GM19438 (cell line): ENCODE measurements at regions not wholly inside any gene's neighbourhood (a gene's known extent, or its start where the extent isn't known, plus 50 kb on each side); places are given as distances from the start of the nearest gene placed in this dataset.

ENCODE experiments used
- ATAC-seq: cut with Tn5 transposase; IDR thresholded peaks from one replicate; pipeline ENCODE4 v1.9.1; 2021; ENCODE audit warnings: low read depth; ENCODE audit not compliant: unreplicated experiment

DNA sequence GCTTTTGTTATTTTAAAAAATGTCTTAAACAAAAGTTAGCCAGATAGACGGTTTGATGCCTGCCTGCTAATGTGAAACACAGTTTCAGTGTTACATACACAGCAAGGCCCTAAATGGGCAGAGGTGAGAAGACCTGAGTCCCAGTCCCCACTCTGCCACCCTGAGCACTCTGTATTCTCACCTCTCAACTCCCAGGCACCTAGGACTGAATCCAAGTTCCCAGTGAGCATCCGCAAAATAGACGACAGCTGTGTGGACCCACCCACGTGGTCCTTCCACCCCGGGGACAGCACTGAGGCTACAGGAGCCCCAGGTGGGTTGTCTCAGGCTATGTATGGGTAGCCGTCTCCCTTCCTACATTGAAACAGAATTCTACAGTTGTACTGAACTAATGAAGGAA lies 111.5 kb downstream of the RPL27A start:
- ATAC-seq: no peak

DNA sequence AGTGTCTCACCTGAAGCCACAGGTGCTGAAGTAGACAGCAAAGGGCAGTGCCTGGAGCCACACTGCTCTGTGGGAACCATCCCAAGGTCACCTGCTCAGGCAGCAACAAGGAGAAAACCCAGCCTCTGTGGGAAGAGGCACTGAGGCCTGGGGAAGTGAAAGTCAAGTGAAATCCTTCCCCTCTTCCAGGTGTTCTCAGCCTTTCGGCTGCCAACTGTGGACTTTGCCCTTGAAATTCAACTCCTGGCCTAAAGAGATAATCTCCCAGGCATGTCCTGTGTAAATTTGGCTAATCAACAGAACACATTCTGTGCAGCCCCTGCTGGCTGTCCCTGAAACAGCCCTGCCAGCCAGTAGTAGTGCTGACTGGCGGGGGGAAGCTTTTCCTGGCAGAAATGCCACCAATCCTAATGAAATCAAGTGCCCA lies 112.1 kb downstream of the RPL27A start:
- ATAC-seq: no peak

DNA sequence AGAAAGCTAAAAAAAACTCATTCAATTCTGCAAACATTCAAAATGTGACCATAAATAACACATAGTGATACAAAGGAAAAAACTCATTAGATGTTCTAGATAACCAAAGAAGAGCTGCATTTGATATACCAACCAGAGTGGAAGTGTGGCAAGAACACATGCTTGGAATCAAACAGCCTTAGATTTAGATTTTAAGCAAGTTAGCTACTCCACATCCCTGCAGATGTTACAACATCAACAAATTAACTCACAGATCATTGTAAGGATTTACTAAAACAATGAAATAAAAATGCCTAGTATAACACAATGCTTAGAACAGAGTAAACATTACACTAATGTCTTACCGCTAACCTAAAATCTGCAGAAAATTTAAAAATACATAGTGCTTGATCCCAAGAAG lies 114.0 kb upstream of the AKIP1 start:
- ATAC-seq: no peak

DNA sequence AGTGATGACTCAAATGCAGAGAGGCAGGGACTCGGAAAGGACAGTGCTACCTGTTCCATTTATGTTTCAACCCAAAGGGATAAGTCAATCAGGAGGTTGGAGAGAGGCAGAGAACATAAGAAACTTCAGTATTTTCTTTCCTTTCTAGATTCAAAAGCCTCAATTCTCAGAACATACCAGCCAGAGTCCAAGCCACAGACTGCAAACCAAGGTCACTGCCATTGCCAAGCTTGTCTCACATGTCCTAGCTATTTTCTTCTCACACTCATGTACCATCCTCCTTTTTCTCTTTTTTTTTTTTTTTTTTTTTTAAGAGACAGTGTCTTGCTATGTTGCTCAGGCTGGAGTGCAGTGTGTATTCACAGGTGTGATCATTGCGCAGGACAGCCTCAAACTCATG lies 111.7 kb upstream of the AKIP1 start:
- no peak for ATAC-seq

DNA sequence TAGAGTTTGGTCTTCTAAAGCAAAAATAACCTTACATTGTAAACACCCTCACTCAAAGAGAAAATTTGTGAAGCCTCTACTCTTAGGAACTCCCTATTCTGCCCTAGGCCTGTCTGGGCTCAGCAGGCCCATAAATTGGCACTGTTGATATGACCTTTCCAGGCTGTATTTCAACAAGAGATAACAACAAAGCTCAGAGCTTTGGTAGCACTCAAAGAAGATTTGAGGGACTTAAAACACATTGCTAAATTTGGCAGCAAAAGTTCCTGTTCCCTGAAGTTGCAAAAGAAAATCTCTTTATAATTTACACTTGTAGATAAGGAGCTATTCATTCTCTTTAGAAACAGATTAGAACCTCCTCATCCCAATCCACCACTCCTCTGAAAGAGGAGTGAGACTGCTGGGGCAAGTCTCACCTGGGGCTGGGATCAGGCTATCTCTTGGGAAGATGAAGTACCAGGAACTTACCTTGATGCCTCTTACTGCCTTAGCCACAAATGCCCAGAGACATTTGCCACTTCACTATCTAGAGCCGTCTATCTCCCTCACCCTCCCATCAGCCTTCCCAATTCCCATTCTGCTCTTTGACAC lies 110.4 kb upstream of the AKIP1 start:
- ATAC-seq: no peak

DNA sequence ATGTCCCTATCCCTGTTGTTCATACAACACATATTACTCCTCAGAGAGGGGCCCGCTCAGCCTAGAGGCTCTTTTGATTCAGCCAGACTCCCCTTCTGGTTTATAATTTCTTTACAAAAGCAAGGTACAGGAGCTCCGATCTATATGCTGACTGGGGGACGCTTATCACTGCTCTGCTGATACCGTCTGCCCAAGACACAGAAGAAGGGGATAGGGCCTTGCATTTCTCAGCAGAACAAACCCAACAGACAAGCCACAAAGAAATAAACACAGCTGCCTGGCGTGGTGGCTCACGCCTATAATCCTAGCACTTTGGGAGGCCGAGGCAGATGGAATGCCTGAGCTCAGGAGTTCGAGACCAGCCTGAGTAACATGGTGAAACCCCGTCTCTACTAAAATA lies 109.9 kb upstream of the AKIP1 start:
- ATAC-seq: no peak

DNA sequence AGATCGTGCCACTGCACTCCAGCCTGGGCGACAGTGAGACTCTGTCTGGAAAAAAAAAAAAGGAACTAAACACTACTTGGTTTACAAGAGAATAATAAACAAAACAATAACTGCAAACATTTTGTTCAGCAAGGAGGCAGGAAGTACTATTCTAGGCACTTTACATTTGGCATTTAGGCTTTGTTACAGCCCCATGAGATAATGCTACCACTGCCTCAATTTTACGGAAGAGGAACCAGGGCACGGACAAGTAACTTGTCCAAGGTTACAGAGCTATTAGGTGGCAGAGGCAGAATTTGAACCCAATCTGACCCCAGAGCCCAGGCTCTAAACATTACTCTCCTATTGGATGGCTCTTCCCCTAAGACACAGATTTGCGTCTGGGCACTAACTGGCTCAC lies 108.7 kb upstream of the AKIP1 start:
- ATAC-seq: no peak

DNA sequence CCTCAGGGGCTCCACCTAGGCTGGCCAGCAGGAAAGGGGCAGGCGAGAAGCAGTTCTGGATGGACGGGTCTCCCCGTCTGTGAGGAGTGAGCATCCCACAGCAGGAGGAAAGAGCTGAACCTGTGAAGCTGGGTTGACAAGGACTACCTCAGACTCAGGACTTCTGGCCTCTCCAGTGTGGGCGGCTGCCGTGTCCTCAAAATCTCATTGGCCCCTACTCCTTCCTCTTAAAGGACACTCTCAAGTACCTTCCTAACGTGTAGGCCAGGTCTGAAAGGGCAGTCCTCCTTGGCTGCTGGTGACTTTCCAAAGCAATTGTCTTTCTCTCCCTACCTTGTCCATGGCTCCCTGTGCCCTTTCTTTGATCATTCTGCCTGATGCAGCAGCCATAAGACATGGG lies 107.0 kb upstream of the AKIP1 start:
- ATAC-seq: no peak

DNA sequence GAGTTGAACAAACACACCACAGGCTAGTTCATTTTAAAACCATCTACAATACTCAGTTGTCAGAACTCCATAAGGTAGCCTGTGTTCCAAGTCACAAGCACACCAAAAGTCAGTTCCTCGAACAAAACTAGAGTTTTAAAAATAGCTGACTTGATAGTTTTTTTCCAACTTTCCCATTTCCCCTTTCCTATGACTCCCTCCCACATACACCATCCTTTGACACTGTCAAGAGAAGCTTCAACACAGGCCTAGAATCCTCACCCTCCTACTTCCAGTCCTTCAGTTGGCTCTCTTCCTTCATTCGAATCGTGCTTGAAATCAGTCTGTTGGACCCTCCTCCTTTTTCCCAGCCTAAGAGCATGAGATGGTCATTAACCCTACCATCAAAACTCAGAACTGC lies 105.7 kb upstream of the AKIP1 start:
- ATAC-seq: no peak

DNA sequence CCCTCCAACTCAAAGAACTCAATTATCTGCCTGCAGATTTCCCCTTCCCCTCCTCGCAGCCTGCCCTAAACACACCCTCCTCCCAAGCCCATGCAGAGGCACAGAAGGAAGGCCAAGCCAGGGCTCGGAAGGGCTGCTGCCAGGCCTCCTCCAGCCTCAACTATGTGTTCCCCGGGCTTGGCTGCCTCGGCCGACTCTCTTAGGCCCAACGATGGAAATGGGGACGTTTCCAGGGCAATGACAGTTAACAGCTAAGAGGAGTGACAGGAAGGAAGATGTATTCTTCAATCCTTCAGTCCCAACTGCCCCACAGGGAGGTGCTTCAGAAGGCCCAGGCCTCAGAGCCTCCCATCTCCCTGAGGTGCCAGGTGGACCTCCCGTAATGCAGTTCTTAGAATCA lies 104.0 kb upstream of the AKIP1 start:
- ATAC-seq: no peak

DNA sequence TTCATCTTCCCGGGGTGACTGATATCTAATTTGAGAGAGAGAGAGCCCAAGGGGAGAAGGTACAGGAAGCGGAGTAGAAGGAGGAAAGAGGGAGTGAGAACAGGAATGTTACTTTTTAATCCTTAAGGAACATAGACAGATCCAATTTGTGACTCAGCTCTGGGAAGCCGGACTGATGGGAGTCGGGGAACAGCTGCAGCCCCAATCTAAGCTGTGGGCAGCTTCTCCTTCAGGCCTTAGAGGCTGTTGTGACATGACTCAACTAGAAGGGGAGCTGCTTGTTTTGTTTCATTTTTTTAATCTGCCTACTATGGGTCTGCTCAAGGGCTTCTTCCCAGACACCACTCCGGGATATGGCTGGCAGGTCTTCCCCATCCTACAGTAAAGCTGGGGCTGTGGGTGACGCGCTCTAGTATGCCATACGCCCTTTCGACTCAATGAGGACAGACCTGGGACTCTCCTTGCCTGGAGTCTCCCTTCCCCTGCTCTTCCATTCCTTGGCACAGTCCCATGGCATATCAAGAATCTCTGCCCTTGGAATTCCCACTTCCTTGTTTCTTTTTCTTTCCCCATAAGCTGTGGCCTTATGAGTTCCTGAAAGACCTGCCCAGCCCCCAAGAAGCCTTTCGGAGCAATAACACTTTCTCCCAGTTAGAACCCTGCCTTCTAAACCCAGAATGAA lies 103.3 kb upstream of the AKIP1 start:
- ATAC-seq: no peak

DNA sequence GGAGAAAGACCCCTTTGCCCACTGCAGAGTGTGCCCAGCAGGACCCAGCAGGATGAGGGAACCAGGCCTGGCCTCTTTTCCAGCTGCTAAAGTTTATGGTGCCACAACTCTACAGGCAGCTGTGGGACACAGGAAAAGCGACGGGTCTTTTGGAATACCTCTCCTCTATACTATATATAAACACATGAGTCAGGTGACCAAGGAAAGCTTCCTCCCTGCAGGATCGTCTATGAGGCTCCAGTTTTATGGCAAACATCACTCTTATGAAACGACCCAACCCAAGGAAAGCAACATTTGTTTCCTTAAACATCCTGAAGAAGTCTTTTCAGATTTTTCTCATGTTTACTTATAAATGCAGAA lies 102.8 kb upstream of the AKIP1 start:
- no peak for ATAC-seq

DNA sequence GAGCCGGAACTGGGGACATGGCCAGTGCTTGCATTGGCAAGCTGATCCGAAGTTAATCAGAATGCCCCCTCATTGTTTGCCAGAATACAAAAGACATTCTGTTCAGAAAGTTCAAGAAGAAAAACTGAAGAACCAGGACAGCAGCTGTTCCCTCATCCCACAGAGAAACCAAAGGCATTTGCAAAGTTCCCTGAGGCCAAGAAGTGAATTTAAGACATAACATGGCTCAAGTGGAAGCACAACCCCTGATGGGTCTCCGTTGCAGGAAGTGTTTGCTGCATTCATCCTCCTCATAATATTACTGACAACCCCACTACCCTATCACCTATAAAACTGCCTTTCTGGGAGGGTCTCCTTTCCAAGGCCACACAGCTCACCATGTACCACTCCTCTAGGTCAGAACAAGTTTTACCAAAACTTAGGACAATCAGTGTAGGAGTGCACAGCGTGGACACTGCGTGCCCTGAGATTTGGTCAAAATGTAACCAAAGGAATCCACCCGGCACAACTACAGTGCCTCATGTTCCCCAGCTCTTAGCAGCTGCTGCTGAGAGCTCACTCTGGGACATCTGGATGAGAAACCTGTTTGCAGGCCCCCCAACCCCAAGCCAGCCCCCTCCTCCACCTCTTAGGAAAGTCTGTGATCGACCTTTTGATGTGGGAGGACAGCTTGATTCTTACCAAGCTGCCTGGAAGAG lies 101.6 kb upstream of the AKIP1 start:
- no peak for ATAC-seq

DNA sequence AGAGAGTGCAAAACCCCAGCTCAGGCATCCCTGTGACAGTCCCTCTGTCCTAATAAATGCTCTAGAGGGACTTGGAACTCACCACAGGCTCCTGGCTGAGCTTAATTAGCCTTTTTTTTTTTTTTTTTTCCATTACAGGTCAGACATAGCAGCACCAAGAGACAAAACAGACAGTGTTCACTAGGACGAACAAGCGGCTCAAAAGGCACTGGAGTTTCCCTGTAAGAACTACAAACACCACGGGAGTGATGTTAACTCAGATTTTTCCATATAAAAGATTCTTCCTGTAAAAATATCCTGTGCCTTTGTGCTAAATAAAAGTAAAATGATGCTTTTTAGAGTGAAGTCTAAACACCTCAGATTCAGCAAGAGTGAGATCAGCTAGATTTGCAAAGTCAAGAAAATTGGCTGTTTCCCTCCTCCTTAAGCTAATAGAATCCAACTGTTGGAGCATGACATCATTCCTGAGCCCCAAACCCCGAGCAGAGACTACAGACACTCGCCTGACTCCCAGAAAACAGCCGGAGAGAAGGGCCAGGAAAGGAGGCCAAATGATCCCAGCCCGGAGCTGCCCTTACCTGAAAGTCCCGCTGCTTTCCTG lies 101.0 kb upstream of the AKIP1 start:
- no peak for ATAC-seq

DNA sequence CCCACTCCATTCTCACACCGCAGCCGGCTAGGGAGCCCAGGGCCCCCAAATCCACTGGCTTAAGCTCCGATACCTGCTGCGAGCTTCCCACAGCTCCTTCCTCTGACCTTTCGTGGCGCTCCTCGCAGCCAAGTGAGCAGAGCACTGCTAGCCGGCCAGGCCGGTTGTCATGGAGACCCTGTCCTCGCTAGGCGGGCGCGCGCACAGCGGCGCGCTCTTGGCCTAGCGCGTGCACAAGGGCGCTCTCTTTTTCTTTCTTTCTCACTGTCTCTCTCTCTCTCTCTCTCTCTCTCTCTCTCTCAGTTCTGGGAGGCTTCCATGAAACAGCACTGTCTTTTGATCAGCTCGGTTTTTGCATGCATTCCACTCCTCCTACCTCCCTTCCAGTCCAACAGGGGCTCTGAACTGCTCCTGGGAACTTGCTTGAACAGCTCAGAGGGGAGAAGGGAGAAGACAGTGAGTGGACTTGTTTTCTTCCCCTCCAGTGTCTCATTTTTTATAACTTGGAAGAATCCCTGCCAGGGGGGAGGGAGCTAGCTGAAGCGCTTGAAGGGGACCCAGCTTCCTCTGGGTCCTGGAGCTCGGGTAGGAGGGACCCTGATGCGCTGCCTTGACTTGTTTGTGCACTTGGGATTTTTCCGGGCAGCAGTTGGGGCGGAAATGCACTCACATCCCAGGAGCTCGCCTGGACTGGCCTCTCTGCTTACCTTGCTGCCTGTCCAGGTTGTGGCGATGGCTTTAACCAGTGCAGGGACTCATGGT lies 100.3 kb upstream of the AKIP1 start:
- ATAC-seq: no peak

DNA sequence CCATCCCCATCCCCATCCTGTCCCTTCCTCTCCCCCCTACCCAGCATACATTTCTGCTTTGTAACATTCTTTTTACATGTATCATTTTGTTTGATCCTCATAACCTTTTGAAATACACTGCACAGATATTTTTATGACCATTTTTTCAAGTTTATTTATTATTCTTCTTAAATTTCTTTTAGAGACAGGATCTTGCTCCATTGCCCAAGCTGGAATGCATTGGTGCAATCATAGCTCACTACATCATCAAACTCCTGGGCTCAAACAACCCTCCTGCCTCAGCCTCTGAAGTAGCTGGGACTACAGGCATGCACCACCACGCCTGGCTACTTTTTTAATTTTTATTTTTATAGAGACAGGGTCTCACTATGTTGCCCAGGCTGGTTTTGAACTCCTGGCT lies 99.4 kb upstream of the AKIP1 start:
- no peak for ATAC-seq

DNA sequence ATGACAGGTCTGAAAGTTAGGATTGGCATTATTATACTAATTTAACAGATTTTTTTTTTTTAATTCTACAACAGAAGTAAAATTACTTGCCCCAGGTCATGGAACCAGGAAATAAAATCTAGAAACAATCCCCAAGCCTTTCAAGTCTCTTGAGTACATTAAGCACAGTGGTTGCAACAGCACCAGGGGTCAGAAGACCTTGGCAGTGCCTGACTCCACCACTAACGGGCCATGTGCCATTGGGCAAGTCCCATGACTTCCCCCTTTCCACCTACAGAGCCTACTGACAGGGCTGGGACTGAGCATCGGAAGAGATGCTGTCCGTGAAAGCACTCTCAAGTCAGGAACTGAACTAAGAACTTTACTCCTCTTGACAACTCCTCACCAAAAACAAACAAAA lies 98.6 kb upstream of the AKIP1 start:
- ATAC-seq: no peak

DNA sequence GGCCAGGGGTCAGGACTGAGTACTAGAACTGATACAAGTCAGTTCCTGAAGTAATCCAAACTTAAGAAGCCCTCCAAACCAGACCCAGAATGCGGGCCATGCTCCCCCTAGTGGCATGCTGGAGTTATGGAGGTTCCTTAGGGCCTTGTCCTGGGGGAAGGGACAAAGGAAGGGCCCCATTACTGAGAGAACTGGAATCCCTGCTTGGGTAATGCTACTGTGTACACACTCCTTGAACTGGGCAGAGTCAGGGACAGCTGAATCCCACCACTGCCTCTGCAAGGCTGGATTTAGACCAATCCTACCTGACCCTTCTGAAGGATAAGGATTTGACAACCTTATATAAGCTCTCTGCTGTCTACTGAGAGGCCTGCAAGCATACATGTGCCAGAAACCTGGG lies 97.3 kb upstream of the AKIP1 start:
- peak; percentile 79 for ATAC-seq

DNA sequence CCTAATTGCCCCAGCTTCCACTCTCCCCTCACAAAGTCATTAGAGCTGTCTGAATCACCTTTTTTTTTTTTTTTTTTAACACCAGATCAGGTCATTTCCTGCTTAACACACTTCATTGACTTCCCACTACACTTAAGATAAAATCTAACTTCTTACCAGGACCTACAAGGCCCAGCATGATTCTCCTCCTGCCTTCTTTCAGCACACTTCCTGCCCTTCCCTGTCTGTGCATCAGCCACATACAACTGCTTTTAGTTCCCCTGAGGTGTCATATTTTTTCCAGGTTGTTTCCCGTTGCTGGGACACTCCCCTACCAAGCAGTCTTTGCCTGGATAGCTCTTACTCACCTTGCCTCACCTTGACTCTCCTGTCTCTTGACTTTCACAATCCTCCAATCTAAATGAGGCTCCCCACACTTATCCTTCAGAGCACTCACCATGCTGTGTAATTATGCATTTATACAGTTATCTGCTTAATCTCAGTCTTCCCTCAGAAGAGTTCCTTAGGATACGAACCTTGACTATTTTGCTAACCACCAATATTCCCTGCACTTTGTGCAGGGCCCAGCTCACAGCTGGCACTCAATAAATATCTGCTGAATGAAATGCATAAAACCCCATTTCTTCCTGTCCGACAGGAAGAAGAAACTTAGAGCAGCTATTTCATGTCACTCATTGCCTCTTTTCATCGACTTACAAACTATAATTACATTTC lies 96.6 kb upstream of the AKIP1 start:
- ATAC-seq: peak; percentile 11

DNA sequence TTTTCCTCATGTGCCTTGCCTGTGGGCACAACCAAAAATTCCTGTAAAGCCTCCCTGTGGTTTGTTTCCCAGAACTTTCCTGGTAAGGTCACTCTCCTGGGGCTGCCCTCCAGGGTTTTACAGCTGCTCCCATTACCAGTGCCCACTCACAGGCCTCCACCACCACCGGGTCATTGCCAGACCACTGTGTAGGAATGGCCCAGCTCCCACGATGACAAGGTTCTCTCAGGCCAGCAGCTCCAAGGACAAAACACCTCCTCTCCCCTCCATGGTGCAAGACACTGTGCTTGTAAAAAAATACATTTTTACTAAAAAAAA lies 96.1 kb upstream of the AKIP1 start:
- no peak for ATAC-seq

DNA sequence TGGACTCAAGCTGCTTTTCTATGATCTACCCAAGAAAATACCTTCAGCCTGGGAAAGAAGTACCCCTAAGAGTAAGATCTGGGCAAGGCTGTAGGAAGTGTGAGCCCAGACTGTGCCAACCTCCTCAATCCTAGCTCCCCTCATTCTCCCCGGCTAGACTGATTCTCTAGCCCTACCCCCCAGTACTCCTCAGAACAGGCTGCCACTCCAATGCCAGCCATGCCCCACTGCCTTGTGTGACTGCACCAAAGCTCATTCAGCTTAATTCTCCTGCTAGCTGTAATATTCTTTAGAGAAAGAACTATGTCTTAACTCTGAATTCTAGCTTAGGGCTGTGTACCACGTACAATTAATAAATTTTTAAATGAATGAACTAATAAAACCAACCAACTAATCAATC lies 92.6 kb upstream of the AKIP1 start:
- ATAC-seq: no peak
